Osteocyte (in vitro differentiated cells): ENCODE measurements at regions not wholly inside any gene's neighbourhood (a gene's known extent, or its start where the extent isn't known, plus 50 kb on each side); places are given as distances from the start of the nearest gene placed in this dataset.

Source experiments
- DNase-seq: peaks from one replicate; pipeline ENCODE4 v3.0.0; 2021; ENCODE audit warnings: mixed read lengths; ENCODE audit not compliant: unreplicated experiment; ENCODE audit errors: extremely low spot score
- H3K27ac Mint-ChIP-seq: one replicate; pipeline ENCODE4 v1.8.0; 2021; ENCODE audit warnings: mild to moderate bottlenecking, mixed read lengths; ENCODE audit not compliant: unreplicated experiment
- H3K27me3 Mint-ChIP-seq: one replicate; pipeline ENCODE4 v1.8.0; 2021; ENCODE audit warnings: mixed read lengths; ENCODE audit not compliant: unreplicated experiment
- H3K36me3 Mint-ChIP-seq: one replicate; pipeline ENCODE4 v1.8.0; 2021; ENCODE audit warnings: mixed read lengths; ENCODE audit not compliant: unreplicated experiment
- H3K4me1 Mint-ChIP-seq: one replicate; pipeline ENCODE4 v1.8.0; 2021; ENCODE audit warnings: mixed read lengths; ENCODE audit not compliant: unreplicated experiment
- H3K4me3 Mint-ChIP-seq: one replicate; pipeline ENCODE4 v1.8.0; 2021; ENCODE audit warnings: mild to moderate bottlenecking, moderate library complexity, mixed read lengths; ENCODE audit not compliant: unreplicated experiment
- H3K9me3 Mint-ChIP-seq: one replicate; pipeline ENCODE4 v1.8.0; 2021; ENCODE audit warnings: mixed read lengths; ENCODE audit not compliant: unreplicated experiment
- TF ChIP-seq, protein P1 (sequence below): fragments of 200-600 bp; sonication (generic); IDR thresholded peaks from 2 replicates; pipeline ENCODE4 v1.5.0; 2021; ENCODE audit warnings: antibody characterized with exemption, mild to moderate bottlenecking, moderate library complexity

DNA sequence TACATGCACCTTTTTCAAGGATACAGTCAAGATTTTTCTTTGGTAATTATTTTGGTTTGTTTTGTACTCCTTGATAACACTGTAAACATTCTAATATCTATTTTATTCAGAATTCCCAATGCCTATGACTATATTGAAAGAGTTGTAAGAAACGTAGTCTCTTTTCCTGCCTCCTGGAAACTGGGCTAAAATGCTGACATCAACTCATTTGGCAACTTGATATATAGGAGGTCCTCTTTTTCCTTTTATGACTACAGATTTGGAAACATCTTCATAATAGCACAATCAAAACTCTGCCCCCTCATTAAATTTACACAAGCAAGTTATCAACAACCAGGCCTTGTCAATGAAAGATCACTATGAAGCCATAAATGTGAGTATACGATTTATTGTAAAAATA lies 422.3 kb upstream of the PCDH15 start:
- TF ChIP-seq, protein P1, sequence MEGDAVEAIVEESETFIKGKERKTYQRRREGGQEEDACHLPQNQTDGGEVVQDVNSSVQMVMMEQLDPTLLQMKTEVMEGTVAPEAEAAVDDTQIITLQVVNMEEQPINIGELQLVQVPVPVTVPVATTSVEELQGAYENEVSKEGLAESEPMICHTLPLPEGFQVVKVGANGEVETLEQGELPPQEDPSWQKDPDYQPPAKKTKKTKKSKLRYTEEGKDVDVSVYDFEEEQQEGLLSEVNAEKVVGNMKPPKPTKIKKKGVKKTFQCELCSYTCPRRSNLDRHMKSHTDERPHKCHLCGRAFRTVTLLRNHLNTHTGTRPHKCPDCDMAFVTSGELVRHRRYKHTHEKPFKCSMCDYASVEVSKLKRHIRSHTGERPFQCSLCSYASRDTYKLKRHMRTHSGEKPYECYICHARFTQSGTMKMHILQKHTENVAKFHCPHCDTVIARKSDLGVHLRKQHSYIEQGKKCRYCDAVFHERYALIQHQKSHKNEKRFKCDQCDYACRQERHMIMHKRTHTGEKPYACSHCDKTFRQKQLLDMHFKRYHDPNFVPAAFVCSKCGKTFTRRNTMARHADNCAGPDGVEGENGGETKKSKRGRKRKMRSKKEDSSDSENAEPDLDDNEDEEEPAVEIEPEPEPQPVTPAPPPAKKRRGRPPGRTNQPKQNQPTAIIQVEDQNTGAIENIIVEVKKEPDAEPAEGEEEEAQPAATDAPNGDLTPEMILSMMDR: no peak
- Mint-ChIP-seq H3K4me3 (no peak overlapping the region), H3K36me3 (no peaks in the 10 kb centered on the region), H3K9me3 (no peaks in the 10 kb centered on the region), H3K4me1 (peaks cover 6% of the 10 kb centered on the region), H3K27ac (no peak overlapping the region), H3K27me3 (peaks cover 5% of the 10 kb centered on the region)
- no peak for DNase-seq

DNA sequence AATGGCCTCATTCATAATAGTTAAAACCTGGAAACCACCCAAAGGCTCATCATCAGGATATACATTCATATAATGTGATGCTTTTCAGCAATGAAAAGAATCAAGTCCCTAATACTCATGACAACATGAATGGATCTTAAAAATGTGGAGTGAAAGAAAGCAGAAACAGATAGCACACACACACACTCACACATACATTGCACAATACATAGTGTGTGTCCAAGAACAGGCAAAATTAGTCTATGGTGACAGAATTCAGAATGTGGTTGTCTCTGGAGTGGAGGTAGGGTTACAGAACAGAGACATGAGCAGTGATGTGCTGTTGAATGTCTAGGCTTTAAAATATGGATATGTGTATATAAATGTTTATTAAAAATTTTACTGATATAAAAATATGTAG lies 419.9 kb upstream of the PCDH15 start:
- H3K27ac Mint-ChIP-seq: no peak overlapping the region
- no peaks in the 10 kb centered on the region for H3K27me3 Mint-ChIP-seq
- no peaks in the 10 kb centered on the region for H3K36me3 Mint-ChIP-seq
- no peaks in the 10 kb centered on the region for H3K9me3 Mint-ChIP-seq
- DNase-seq: no peak
- H3K4me1 Mint-ChIP-seq: peaks cover 17% of the 10 kb centered on the region
- TF ChIP-seq, protein P1: no peak
- no peak overlapping the region for H3K4me3 Mint-ChIP-seq

DNA sequence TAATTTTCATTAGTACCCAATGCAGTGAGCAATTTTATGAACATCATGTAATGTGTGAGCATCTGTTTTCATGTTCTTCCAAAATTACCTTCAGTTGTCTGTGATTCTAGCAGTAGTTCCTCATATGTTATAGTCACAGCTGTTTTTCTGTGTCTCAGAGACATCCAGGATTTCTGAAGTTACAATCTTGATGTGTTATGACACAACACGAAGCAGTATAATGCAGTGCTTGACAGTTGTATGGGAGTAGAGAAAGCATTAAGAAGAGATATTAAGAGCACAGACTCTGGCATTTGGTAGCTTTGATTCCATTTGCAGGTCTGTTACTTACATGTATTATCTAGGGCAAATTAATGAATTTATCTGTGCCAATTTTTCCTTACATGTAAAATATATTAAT lies 414.7 kb upstream of the PCDH15 start:
- peaks cover 12% of the 10 kb centered on the region for H3K27me3 Mint-ChIP-seq
- DNase-seq: no peak
- H3K4me1 Mint-ChIP-seq: peaks cover 17% of the 10 kb centered on the region
- H3K27ac Mint-ChIP-seq: no peak overlapping the region
- H3K36me3 Mint-ChIP-seq: no peaks in the 10 kb centered on the region
- no peaks in the 10 kb centered on the region for H3K9me3 Mint-ChIP-seq
- TF ChIP-seq, protein P1: no peak
- H3K4me3 Mint-ChIP-seq: no peak overlapping the region

DNA sequence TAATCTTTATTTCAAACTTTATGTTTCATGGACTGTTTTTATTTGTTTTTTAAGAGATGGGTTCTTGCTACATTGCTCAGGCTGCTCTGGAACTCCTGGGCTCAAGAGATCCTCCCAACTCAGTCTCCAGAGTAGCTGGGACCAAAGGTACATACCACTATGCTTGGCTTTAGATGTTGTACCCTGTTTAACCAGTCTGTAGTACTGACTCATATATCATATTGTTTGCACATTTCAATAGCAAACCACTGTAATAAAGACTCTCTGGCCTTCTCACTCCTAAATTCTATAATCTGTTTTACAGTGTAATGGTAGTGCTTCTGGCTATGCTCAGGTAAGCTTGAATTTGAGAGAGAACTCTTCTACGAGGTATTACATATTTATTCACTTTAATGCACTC lies 413.6 kb upstream of the PCDH15 start:
- peaks cover 13% of the 10 kb centered on the region for H3K27me3 Mint-ChIP-seq
- peaks cover 17% of the 10 kb centered on the region for H3K4me1 Mint-ChIP-seq
- H3K27ac Mint-ChIP-seq: no peak overlapping the region
- TF ChIP-seq, protein P1: no peak
- no peaks in the 10 kb centered on the region for H3K9me3 Mint-ChIP-seq
- no peak overlapping the region for H3K4me3 Mint-ChIP-seq
- no peak for DNase-seq
- no peaks in the 10 kb centered on the region for H3K36me3 Mint-ChIP-seq

DNA sequence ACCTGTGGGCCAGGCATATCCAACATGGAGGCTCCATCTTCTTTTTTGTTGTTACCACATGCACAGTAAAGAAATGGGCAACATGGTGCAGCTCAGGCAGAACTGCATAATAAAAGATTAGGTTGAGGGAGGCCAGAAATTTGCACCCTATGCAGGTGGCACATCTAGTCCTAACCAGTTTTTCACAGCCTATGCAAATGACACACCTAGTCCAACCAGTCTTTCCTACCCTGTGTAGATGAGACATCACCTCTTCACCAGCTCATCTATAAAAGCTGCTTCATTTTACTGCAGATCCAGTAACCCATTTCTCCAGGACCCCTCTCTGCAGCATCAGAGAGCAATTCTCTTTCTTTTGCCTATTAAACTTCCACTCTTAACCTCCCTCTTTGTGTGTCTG lies 411.0 kb upstream of the PCDH15 start:
- no peaks in the 10 kb centered on the region for H3K9me3 Mint-ChIP-seq
- H3K36me3 Mint-ChIP-seq: no peaks in the 10 kb centered on the region
- TF ChIP-seq, protein P1: no peak
- no peak overlapping the region for H3K27ac Mint-ChIP-seq
- peaks cover 17% of the 10 kb centered on the region for H3K27me3 Mint-ChIP-seq
- DNase-seq: no peak
- no peak overlapping the region for H3K4me3 Mint-ChIP-seq
- peaks cover 2% of the 10 kb centered on the region for H3K4me1 Mint-ChIP-seq
